ENCODE measurements at regions not wholly inside any gene's neighbourhood (a gene's known extent, or its start where the extent isn't known, plus 50 kb on each side); places are given as distances from the start of the nearest gene placed in this dataset.

GRCh38 chr20:47921408-47921807 lies 136.1 kb upstream of the SULF2 start:
- TF ChIP-seq TCF12 (IDR thresholded peaks at IDR 0.05; ENCODE audit: low read depth) (no peak), TAF1 (IDR thresholded peaks at IDR 0.05; ENCODE audit: low read depth) (no peak), MAX (IDR thresholded peaks at IDR 0.05) (no peak), CREB1 (IDR thresholded peaks at IDR 0.05; ENCODE audit: low read depth) (no peak), REST (IDR thresholded peaks at IDR 0.05; ENCODE audit: low read depth) (no peak), TEAD4 (IDR thresholded peaks at IDR 0.05) (no peak), CEBPB (IDR thresholded peaks at IDR 0.05) (no peak), YY1 (IDR thresholded peaks at IDR 0.05; ENCODE audit: low read depth) (no peak), FOXM1 (IDR thresholded peaks at IDR 0.05; ENCODE audit: borderline replicate concordance, low read depth) (no peak)

GRCh38 chr20:47917549-47918070 lies 132.3 kb upstream of the SULF2 start:
- TF ChIP-seq RAD21 (IDR thresholded peaks at IDR 0.05; ENCODE audit: low read depth) (no peak), REST (IDR thresholded peaks at IDR 0.05; ENCODE audit: low read depth) (no peak), USF1 (IDR thresholded peaks at IDR 0.05) (no peak), YY1 (IDR thresholded peaks at IDR 0.05; ENCODE audit: low read depth) (no peak), TEAD4 (IDR thresholded peaks at IDR 0.05) (no peak), TAF1 (IDR thresholded peaks at IDR 0.05; ENCODE audit: low read depth) (no peak), CREB1 (IDR thresholded peaks at IDR 0.05; ENCODE audit: low read depth) (no peak), EP300 (IDR thresholded peaks at IDR 0.05; ENCODE audit: borderline replicate concordance) (no peak), MAX (IDR thresholded peaks at IDR 0.05) (no peak), NFIC (IDR thresholded peaks at IDR 0.05) (no peak), ZBTB7A (IDR thresholded peaks at IDR 0.05; ENCODE audit: low read depth) (no peak)

GRCh38 chr20:47915495-47915894 lies 130.2 kb upstream of the SULF2 start:
- TF ChIP-seq MAX (IDR thresholded peaks at IDR 0.05) (no peak), TAF1 (IDR thresholded peaks at IDR 0.05; ENCODE audit: low read depth) (no peak), EP300 (IDR thresholded peaks at IDR 0.05; ENCODE audit: borderline replicate concordance) (no peak), NFIC (IDR thresholded peaks at IDR 0.05) (no peak), TEAD4 (IDR thresholded peaks at IDR 0.05) (no peak), EGR1 (IDR thresholded peaks at IDR 0.05) (no peak), USF1 (IDR thresholded peaks at IDR 0.05) (no peak), ZBTB7A (IDR thresholded peaks at IDR 0.05; ENCODE audit: low read depth) (no peak), FOXM1 (IDR thresholded peaks at IDR 0.05; ENCODE audit: borderline replicate concordance, low read depth) (no peak), YY1 (IDR thresholded peaks at IDR 0.05; ENCODE audit: low read depth) (no peak), TCF12 (IDR thresholded peaks at IDR 0.05; ENCODE audit: low read depth) (no peak), CEBPB (IDR thresholded peaks at IDR 0.05) (no peak), REST (IDR thresholded peaks at IDR 0.05; ENCODE audit: low read depth) (no peak), CREB1 (IDR thresholded peaks at IDR 0.05; ENCODE audit: low read depth) (no peak)

GRCh38 chr20:47914792-47915191 lies 129.5 kb upstream of the SULF2 start:
- no peak for TF ChIP-seq MAX (IDR thresholded peaks at IDR 0.05)
- no peak for TF ChIP-seq TAF1 (IDR thresholded peaks at IDR 0.05; ENCODE audit: low read depth)
- TF ChIP-seq ZBTB7A (IDR thresholded peaks at IDR 0.05; ENCODE audit: low read depth), result no peak
- TF ChIP-seq YY1 (IDR thresholded peaks at IDR 0.05; ENCODE audit: low read depth), result no peak
- no peak for TF ChIP-seq REST (IDR thresholded peaks at IDR 0.05; ENCODE audit: low read depth)
- no peak for TF ChIP-seq TCF12 (IDR thresholded peaks at IDR 0.05; ENCODE audit: low read depth)
- TF ChIP-seq USF1 (IDR thresholded peaks at IDR 0.05), result no peak
- no peak for TF ChIP-seq EGR1 (IDR thresholded peaks at IDR 0.05)
- TF ChIP-seq NFIC (IDR thresholded peaks at IDR 0.05), result no peak
- TF ChIP-seq CEBPB (IDR thresholded peaks at IDR 0.05), result no peak
- TF ChIP-seq TEAD4 (IDR thresholded peaks at IDR 0.05), result no peak
- no peak for TF ChIP-seq EP300 (IDR thresholded peaks at IDR 0.05; ENCODE audit: borderline replicate concordance)
- TF ChIP-seq CREB1 (IDR thresholded peaks at IDR 0.05; ENCODE audit: low read depth), result no peak
- TF ChIP-seq FOXM1 (IDR thresholded peaks at IDR 0.05; ENCODE audit: borderline replicate concordance, low read depth), result no peak
- no peak for TF ChIP-seq RAD21 (IDR thresholded peaks at IDR 0.05; ENCODE audit: low read depth)

Measured in Ishikawa (cell line).